Smooth muscle cell of the brain vasculature (primary cell): ENCODE measurements at regions not wholly inside any gene's neighbourhood (a gene's known extent, or its start where the extent isn't known, plus 50 kb on each side); places are given as distances from the start of the nearest gene placed in this dataset.

Source experiments
- DNase-seq: peaks from one replicate; pipeline ENCODE4 v3.0.0-alpha.2; 2012; ENCODE audit warnings: low read depth, low spot score

GRCh38 chr6:163671355-163671754 is 256.8 kb downstream of the QKI start:
- no peak for DNase-seq

DNA sequence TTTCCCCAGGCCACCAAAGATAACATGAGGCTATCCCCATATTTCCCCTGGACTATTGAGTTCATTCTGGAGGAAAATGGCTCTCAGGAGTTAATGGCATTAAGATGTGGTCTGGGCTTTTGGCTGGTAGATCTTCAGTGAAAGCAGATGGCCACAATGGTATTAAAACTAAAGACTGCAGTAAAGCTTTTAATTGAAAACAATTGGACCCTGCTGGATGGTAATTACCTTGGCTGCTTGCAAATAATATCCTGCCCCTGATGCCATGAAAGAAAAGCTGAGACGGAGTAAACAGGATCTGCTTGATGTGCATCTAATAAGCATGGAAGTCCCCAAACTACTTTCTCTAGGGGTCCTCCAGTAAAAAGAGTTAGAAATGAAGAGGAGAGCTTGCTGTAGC is 255.8 kb downstream of the QKI start:
- DNase-seq = no peak

- no peak for DNase-seq
Measured at GRCh38 chr6:163668061-163668426, 253.5 kb downstream of the QKI start.

DNA sequence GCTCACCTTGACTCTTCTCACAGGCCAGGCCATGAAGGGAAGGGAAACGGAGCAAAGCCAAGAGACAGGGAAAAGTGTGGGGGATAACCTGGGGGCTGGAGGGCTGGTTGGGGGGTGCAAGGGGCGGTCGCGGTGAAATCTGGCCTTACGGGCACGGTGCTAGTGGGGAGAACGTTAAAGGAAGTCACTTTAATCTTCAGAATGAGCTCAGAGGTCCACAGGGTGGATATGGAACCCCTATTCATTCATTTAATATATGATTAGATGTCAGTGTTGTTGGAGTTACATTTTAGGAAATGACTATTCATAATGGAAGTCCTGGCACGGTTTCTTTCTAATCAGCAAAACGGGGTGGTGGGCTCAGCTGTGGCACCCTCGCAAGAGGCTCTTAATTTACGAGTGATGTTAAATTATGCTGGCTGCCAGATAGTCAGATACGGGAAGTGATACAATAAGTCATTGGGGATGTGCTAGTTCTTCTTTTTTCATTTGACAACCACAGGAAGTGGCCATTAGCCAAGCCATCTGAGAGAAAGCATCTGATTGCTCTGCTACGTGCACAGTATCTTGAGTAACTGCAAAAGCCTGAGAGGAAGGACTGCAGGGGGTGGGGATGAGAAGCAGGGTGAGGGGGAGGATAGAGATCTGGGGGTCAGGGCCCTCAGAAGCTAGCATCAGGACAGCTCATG is 253.0 kb downstream of the QKI start:
- peak; percentile 45 for DNase-seq

- no peak for DNase-seq
Measured at GRCh38 chr6:163665464-163665863, 250.9 kb downstream of the QKI start.

- DNase-seq = no peak
Measured at GRCh38 chr6:163663575-163663974, 249.1 kb downstream of the QKI start.

- no peak for DNase-seq
Measured at GRCh38 chr6:163662604-163663225, 248.2 kb downstream of the QKI start.

DNA sequence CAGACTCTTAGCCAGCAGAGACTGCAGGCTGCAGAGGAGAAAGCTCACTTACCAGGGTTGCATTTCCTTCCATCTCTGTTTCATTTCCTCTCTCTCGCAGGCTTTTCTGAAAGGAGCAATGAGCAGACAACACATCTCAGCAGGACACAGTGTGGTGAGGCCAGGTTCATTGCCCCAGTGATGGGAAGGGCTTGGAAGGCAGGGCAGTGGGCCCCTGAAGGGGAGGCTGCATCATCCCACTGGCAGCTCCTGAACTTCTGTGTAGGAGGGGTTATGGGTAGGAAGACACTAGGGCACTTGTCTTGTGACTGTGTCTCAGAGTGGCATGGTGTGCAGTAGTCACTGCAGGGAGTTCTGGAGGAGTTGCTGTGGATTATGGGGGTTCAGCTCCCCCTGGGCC is 246.8 kb downstream of the QKI start:
- DNase-seq = no peak

GRCh38 chr6:163659803-163660202 is 245.3 kb downstream of the QKI start:
- DNase-seq = no peak

GRCh38 chr6:163655217-163656121 is 241.0 kb downstream of the QKI start:
- no peak for DNase-seq

GRCh38 chr6:163651915-163652668 is 237.6 kb downstream of the QKI start:
- no peak for DNase-seq

- DNase-seq = no peak
Measured at GRCh38 chr6:163651426-163651825, 236.9 kb downstream of the QKI start.

DNA sequence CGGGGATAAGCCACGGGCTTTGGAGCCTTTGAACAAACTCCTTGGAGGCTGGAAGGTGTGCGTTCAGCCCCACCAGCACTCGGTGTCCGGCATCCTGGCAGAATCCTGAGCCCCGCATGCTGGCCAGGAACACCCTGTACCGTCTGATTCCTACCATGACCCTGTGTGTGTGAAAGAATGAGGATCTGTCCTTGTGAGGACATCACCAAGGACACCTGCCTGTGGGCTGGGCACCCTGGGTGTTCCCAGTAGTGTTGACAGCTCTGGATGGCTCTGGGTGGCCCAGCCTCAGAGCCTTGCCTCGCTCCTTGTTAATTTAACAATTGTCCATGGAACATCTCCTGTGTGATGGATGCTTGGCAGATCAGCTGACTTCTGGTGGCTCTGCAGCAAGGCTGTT is 234.3 kb downstream of the QKI start:
- DNase-seq = no peak

- DNase-seq = no peak
Measured at GRCh38 chr6:163647624-163648023, 233.1 kb downstream of the QKI start.

DNA sequence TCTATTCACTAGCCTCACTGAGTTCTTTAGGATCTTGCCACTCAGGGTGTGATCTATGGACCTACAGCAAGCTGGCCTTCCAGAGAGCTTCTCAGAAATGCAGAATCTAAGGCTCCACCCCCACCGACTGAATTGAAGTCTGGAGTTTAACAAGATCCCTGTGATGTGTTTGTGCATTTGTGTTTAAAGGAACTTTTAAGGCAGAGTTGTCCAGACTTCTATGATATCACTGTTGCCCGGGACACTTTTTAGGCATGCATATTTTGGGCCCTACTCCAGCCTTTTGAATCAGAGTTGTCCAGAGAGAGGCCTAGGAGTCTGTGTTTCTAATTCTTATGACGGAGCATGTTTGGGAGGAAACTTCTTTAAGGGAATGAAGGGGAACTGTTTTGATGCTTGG is 232.3 kb downstream of the QKI start:
- no peak for DNase-seq

GRCh38 chr6:163646133-163646532 is 231.6 kb downstream of the QKI start:
- DNase-seq = no peak

- DNase-seq = no peak
Measured at GRCh38 chr6:163645560-163645959, 231.0 kb downstream of the QKI start.

DNA sequence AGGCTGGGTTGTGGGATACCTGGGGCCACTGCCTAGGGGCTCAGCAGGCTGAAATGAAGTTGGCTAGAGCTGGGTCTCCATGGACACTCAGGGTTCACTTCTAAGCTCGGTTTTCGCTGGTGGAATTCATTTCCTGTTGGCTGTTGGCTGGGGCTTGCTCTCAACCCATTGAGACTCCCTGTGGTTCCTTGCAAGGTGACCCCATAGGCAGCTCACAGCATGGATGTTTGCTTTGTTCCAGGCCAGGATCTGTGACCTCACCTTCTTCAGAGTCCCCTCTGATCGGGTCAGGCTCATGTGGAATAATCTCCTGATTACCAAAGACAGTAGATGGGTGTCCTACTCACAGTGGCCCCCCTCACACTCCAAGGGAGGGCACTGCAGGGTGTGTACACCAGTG is 229.3 kb downstream of the QKI start:
- no peak for DNase-seq

GRCh38 chr6:163641706-163642105 is 227.2 kb downstream of the QKI start:
- DNase-seq = no peak

- DNase-seq = no peak
Measured at GRCh38 chr6:163640641-163641040, 226.1 kb downstream of the QKI start.

GRCh38 chr6:163637524-163637923 is 223.0 kb downstream of the QKI start:
- no peak for DNase-seq
